Natural killer cell (primary cell): ENCODE measurements at regions not wholly inside any gene's neighbourhood (a gene's known extent, or its start where the extent isn't known, plus 50 kb on each side); places are given as distances from the start of the nearest gene placed in this dataset.
"Not testable (repeated sequence)": the region's sequence is repeated elsewhere in the genome, so short reads cannot be mapped to it uniquely, and the experiment has no call there.

Source experiments
- ATAC-seq, 3 donors: fragments of 150-1000 bp in 2 of 3; fragments of 200-7000 bp in 1 of 3; cut with Tn5 transposase; 1 replicate in 1 of 3; 2 replicates in 2 of 3; pipeline ENCODE4 v1.10.0; 2021; ENCODE audit warnings: mild to moderate bottlenecking in 2 of 3, moderate library complexity in 2 of 3
- DNase-seq, 2 donors: peaks; one replicate each; pipeline versions ENCODE4 v3.0.0 to v3.0.0-alpha.2; 2013 to 2021; ENCODE audit warnings: mixed read lengths in 1 of 2
- H3K27ac ChIP-seq: one replicate; pipeline ENCODE4 v1.5.1; 2013; ENCODE audit warnings: mild to moderate bottlenecking, low read length
- H3K27me3 ChIP-seq: one replicate; pipeline ENCODE4 v1.6.1; 2013; ENCODE audit warnings: low read length; ENCODE audit not compliant: control insufficient read depth, insufficient read depth
- H3K36me3 ChIP-seq: one replicate; pipeline ENCODE4 v1.6.1; 2013; ENCODE audit warnings: low read length; ENCODE audit not compliant: control insufficient read depth, insufficient read depth
- H3K4me1 ChIP-seq: one replicate; pipeline ENCODE4 v1.6.1; 2013; ENCODE audit warnings: low read length; ENCODE audit not compliant: control insufficient read depth, insufficient read depth
- H3K4me3 ChIP-seq: one replicate; pipeline ENCODE4 v1.5.1; 2013; ENCODE audit warnings: low read length
- H3K9me3 ChIP-seq: one replicate; pipeline ENCODE4 v1.6.1; 2013; ENCODE audit warnings: low read length; ENCODE audit not compliant: control insufficient read depth, insufficient read depth
- H3K27ac Mint-ChIP-seq, 2 donors: one replicate each; pipeline ENCODE4 v1.8.0; 2022; ENCODE audit warnings: mild to moderate bottlenecking in 2 of 2, mixed read lengths in 2 of 2, moderate library complexity in 1 of 2
- H3K27me3 Mint-ChIP-seq, 2 donors: one replicate each; pipeline ENCODE4 v1.8.0; 2022; ENCODE audit warnings: low read depth in 2 of 2, mixed read lengths in 2 of 2
- H3K36me3 Mint-ChIP-seq: one replicate; pipeline ENCODE4 v1.8.0; 2022; ENCODE audit warnings: mixed read lengths
- H3K4me1 Mint-ChIP-seq, 2 donors: one replicate each; pipeline ENCODE4 v1.8.0; 2022; ENCODE audit warnings: mixed read lengths in 2 of 2
- H3K4me3 Mint-ChIP-seq: one replicate; pipeline ENCODE4 v1.8.0; 2022; ENCODE audit warnings: mild to moderate bottlenecking, moderate library complexity, mixed read lengths
- H3K9me3 Mint-ChIP-seq, 2 donors: one replicate each; pipeline ENCODE4 v1.8.0; 2022; ENCODE audit warnings: mixed read lengths in 2 of 2
- CTCF ChIP-seq: fragments of 200-600 bp; IDR thresholded peaks from one replicate; pipeline ENCODE4 v1.8.0; 2022; ENCODE audit warnings: antibody characterized with exemption
- WGBS: methylation state at CpG from one replicate; pipeline ENCODE4 v1.1.7; 2013; ENCODE audit warnings: missing lambda C conversion rate; ENCODE audit not compliant: insufficient coverage; 5-methylcytosine and 5-hydroxymethylcytosine counted together
- intact Hi-C: fragments of 100-400 bp; cut with micrococcal nuclease; formaldehyde crosslinking; loops from one replicate; pipeline ENCODE4 v1.14.2; 2022

- WGBS, result 80% methylated on average over 6 of the region's 6 CpGs
- no peak for TF ChIP-seq CTCF
- H3K36me3 ChIP-seq, result no peaks in the 10 kb centered on the region
- DNase-seq, result no peak
- Mint-ChIP-seq H3K27ac (no peak overlapping the region), H3K27me3 (peaks cover 0 to 8% of the 10 kb centered on the region in 2 donors), H3K4me1 (no peaks in the 10 kb centered on the region), H3K36me3 (no peaks in the 10 kb centered on the region), H3K4me3 (no peak overlapping the region), H3K9me3 (peaks cover 4 to 5% of the 10 kb centered on the region in 2 donors)
- H3K4me1 ChIP-seq, result no peaks in the 10 kb centered on the region
- no peaks in the 10 kb centered on the region for H3K9me3 ChIP-seq
- no peak overlapping the region for H3K4me3 ChIP-seq
- no peak overlapping the region for H3K27ac ChIP-seq
- intact Hi-C loops, result no loop called here
- H3K27me3 ChIP-seq, result no peaks in the 10 kb centered on the region
- no peak for ATAC-seq
Observed at GRCh38 chr22:26968859-26969523, 311.6 kb downstream of the MIAT start.

GRCh38 chr22:26970809-26971394 is 313.5 kb downstream of the MIAT start:
- Histone ChIP-seq H3K4me1 (no peaks in the 10 kb centered on the region), H3K27ac (no peak overlapping the region), H3K9me3 (no peaks in the 10 kb centered on the region), H3K4me3 (no peak overlapping the region), H3K36me3 (no peaks in the 10 kb centered on the region), H3K27me3 (no peaks in the 10 kb centered on the region)
- no peaks in the 10 kb centered on the region for H3K9me3 Mint-ChIP-seq
- H3K27me3 Mint-ChIP-seq, result peaks cover 0 to 3% of the 10 kb centered on the region in 2 donors
- no peak for ATAC-seq
- DNase-seq, result no peak
- 22% methylated on average over 5 of the region's 5 CpGs for WGBS
- no peaks in the 10 kb centered on the region for H3K36me3 Mint-ChIP-seq
- no peak overlapping the region for H3K27ac Mint-ChIP-seq
- no peak overlapping the region for H3K4me3 Mint-ChIP-seq
- no peaks in the 10 kb centered on the region for H3K4me1 Mint-ChIP-seq
- no peak for TF ChIP-seq CTCF
- intact Hi-C loops, result no loop called here

GRCh38 chr22:26972286-26972685 is 314.9 kb downstream of the MIAT start:
- Histone ChIP-seq H3K27me3 (no peaks in the 10 kb centered on the region), H3K4me3 (no peak overlapping the region), H3K9me3 (no peaks in the 10 kb centered on the region), H3K36me3 (no peaks in the 10 kb centered on the region), H3K27ac (no peak overlapping the region), H3K4me1 (no peaks in the 10 kb centered on the region)
- 83% methylated on average over 6 of the region's 6 CpGs for WGBS
- DNase-seq (no peak), ATAC-seq (no peak)
- intact Hi-C loops, result no loop called here
- no peaks in the 10 kb centered on the region for H3K36me3 Mint-ChIP-seq
- no peak overlapping the region for H3K4me3 Mint-ChIP-seq
- no peaks in the 10 kb centered on the region for H3K9me3 Mint-ChIP-seq
- H3K27ac Mint-ChIP-seq, result no peak overlapping the region
- no peak for TF ChIP-seq CTCF
- no peaks in the 10 kb centered on the region for H3K4me1 Mint-ChIP-seq
- H3K27me3 Mint-ChIP-seq, result peaks cover 0 to 3% of the 10 kb centered on the region in 2 donors

- H3K27ac Mint-ChIP-seq, H3K4me1 ChIP-seq, H3K27me3 Mint-ChIP-seq, H3K36me3 ChIP-seq, H3K4me3 ChIP-seq, H3K4me3 Mint-ChIP-seq, H3K9me3 ChIP-seq, DNase-seq, H3K9me3 Mint-ChIP-seq, H3K36me3 Mint-ChIP-seq, H3K4me1 Mint-ChIP-seq, ATAC-seq, H3K27me3 ChIP-seq, intact Hi-C loops, H3K27ac ChIP-seq: not testable (repeated sequence)
- 89% methylated on average over 3 of the region's 5 CpGs for WGBS
Observed at GRCh38 chr22:26972915-26973314, 315.5 kb downstream of the MIAT start.
